ENCODE measurements at regions not wholly inside any gene's neighbourhood (a gene's known extent, or its start where the extent isn't known, plus 50 kb on each side); places are given as distances from the start of the nearest gene placed in this dataset.
"Not testable (repeated sequence)": the region's sequence is repeated elsewhere in the genome, so short reads cannot be mapped to it uniquely, and the experiment has no call there.

DNA sequence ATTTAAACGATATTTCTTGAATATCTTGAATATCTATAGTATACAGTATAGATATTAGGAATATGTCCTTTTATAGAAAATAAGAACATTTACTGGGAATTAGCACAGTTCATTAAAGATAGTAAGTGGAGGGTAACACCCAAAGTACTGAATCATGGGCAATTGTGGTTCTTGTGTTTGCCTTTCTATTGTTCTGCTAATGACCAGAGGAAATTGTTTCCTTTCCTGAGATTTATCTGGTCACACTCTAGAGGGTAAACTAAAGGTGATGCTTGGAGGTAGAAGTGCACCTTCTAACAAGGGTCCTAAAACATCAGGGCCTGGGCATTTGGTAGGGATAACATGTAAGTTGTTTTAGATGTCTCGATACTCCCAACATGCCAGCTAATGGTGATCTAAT is 241.3 kb upstream of the SFRP2 start:
- DNase-seq = no peak

GRCh38 chr4:154029171-154029570 is 240.3 kb upstream of the SFRP2 start:
- no peak for DNase-seq

DNA sequence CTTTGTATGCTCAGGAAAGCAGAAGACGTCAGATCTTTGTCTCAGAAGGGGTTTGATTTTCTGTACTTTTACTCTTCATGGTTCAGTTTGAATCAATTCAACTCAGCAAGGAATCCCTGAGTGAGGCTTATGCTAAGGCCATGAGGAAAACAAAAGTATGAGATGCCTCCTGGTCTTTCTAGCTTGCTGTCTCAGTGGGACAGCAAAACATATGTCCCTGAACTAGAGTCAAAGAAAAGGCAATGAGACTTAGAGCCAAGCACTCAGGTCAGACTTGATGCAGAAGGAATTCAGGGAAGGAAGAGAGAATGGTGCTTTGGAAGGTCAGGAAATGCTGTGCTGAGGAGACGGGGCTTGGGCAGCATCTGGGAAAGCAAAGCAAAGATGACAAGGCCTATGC is 236.2 kb upstream of the SFRP2 start:
- DNase-seq = no peak

DNA sequence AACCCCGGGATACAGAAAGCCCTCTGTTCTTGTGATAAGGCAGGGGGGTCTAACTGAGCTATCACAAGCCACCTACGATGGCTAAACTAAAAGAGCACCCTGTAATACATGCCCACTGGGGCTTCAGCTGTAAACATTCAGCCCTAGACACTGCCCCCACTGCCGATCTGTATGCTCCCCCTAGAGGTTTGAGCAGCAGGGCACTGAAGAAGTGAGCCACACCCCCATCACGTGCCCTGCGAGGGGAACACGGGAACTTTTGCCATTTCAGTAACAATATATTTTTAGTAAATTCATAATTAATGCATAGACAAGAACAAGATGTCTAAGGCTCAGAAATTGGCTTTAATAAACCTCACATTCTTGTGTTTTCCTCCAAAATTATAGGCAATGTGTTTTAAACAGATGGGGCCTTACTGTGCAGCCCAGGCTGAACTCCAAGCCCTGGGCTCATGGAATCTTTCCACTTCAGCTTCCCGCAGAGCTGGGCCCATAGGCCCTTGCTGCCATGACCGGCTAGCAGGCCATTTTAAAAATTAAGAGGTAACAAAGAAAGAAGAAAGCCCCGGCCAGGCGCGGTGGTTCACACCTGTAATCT is 235.3 kb upstream of the SFRP2 start:
- DNase-seq = no peak

- not testable (repeated sequence) for DNase-seq
Measured at GRCh38 chr4:154023671-154024070, 234.8 kb upstream of the SFRP2 start.

DNA sequence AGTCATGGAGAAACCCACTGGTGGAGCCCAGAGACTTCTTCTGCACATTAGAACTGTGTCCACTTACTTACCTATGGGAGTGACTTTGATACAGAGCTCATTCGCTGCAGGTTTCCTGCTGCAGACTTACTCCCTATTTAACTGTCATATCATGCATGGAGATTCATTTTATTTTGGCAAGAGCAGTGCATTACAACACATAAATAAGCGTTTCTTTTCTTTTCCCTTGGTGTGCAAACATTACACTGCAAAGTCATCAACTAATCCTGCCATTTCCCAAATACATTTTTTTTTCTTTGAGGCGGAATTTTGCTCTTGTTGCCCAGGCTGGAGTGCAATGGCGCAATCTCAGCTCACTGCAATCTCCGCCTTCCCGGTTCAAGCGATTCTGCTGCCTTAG is 230.9 kb upstream of the SFRP2 start:
- DNase-seq = no peak

DNA sequence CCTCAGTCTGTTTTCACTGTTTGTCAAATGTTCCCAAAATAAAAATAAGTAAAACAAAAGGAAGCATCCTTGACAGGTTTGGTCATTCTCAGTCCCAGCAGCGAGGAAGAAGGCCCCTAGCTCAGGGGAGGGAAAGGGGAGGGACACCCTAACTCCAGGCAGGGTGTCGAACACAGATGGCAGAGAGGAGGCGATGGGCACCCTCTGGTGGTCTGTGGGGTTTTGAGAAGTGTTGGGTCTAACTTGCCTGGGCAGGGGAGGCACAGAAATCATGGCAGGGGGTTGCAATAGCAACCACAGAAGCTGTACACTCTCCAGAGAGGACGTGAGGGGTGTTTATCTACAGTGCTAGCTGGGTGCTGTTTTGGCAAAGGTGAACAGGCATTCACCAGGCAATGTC is 229.8 kb upstream of the SFRP2 start:
- DNase-seq = no peak

DNA sequence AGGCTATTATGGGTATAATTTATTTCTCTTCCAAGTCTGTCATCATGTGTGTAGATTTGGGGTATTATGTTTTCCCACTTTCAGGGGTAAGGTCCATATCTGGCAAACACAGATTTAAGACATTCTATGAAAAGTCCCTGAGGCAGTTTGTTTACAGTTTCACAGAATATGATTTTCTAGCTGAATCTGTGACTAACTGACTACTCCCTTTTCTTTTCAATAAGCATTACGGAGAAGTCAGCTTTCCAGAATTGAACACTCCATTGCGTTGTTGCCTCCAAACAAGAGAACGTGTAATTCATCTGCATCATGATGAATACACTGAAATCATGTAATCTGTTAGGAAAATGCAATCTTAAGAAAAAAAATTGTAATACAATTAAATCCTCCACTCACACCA is 226.7 kb upstream of the SFRP2 start:
- DNase-seq = no peak

DNA sequence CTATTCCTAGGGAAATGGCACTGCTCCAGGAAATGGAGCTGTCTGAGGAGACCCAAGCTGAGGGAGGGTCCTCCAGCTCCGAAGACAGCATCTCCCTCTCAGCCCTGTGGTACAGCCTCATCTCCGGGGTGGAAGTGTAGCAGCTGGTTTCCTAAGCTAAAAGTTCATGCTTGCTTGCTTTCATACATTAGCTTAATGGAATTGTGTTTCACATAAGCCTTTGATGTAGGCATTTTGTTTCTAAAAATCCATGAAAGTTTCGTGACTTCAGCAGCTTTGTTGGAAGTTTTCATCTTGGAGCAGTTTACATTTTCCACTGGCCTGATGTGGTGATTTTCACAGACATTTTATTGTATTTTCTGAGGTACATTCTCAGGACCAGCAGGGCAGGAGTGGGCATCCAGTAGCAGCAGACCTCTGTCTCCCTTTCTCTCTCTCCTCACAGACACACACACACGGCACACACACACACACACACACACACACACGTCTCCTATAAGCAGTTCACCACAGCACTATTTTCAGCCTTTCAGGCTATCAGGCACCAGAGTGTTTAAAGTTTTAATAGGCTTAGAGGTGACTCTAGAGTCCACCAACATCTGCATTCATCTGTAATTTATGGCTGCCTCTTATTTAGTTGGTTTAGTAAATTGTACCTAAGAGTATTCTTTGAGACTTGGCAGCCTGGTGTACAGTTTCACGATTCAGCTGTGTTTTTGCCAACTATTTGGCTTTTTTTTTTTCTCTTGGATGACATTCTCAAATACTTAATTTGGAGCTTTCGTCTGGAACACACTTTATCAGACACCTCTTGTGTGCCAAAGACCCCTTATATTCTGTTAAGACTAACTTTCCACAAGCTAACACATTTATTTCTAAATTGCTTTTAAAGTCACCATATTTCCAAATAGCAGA is 225.8 kb upstream of the SFRP2 start:
- DNase-seq = no peak

GRCh38 chr4:154013576-154013975 is 224.7 kb upstream of the SFRP2 start:
- no peak for DNase-seq

GRCh38 chr4:154010371-154010770 is 221.5 kb upstream of the SFRP2 start:
- no peak for DNase-seq

DNA sequence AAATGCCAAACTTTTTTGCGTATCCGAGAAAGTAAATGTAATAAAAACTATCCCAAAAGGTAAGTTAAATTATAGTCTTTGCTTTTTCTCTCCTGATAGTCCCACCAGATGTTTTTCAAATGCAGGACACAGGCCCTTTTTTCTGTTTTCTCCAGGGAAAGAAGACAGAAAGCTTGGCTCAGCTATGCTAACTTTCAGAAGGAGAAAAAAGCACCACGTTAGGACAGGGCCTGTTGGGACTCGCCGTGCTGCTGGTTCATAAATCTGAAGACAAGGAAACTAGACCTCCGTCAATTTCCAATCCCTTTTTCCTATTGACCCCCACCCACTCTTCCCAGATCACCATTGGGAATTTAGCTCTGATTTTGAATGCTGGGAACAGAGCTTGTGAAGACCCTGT is 220.9 kb upstream of the SFRP2 start:
- no peak for DNase-seq

DNA sequence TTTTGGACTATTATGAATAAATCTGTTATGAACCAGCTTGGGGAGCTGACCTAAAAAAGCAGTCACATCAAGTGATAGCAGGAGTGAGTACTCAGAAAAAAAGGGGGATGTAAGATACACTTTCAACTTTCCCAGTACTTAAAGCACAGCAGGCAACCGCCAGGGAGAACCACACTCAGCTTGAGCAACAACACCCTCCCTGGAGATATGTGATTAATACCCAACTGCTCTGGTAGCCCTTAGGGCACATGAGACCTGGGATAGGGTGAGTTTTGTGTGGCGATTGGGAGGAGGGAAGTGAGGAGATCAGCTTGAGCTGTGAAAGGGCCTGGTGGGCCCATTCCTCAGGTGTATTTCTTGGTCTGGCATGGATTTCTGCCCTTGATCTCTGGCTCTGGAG is 220.3 kb upstream of the SFRP2 start:
- DNase-seq = no peak

GRCh38 chr4:154005171-154005520 is 216.3 kb upstream of the SFRP2 start:
- DNase-seq = no peak

- no peak for DNase-seq
Measured at GRCh38 chr4:154004507-154005170, 215.8 kb upstream of the SFRP2 start.

DNA sequence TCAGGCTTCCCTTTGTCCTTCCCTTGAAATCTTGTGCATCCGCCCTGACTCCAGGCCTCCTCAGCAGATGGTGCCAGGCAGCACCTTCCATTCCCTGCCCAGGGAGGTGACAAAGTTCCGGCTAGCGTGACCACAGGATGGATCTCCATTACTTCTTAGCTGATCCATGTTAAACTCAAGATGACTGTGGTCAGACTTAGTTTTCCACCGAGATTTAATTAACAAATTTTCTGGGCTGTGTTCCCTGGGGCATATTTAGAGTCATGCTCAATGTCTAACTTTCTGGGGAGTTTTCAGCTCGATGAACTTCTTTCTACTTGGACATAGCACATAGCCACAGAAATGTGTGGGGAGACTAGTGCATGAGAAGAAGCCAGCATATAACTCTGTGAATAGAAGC is 215.1 kb upstream of the SFRP2 start:
- DNase-seq = no peak

- DNase-seq = no peak
Measured at GRCh38 chr4:154003378-154003777, 214.5 kb upstream of the SFRP2 start.

DNA sequence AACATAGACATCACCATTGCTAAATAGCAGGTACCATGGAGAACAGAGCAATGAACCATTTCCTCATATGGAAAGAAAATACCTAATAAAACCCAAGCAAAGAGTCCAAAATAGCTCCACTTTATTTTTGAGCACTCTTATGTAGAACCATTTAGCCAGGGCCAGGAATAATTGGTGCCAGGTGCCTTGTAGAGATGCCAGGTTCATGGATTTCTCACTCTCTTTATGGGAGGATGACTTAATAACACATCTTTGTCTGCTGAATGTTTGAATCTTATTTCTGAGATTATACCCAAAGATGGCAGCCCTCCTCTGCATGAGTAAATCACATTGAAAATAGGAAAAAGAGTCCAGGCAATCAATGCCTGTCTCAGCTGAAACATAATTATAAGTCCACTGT is 212.3 kb upstream of the SFRP2 start:
- no peak for DNase-seq

GRCh38 chr4:153997516-153997915 is 208.6 kb upstream of the SFRP2 start:
- DNase-seq = no peak

DNA sequence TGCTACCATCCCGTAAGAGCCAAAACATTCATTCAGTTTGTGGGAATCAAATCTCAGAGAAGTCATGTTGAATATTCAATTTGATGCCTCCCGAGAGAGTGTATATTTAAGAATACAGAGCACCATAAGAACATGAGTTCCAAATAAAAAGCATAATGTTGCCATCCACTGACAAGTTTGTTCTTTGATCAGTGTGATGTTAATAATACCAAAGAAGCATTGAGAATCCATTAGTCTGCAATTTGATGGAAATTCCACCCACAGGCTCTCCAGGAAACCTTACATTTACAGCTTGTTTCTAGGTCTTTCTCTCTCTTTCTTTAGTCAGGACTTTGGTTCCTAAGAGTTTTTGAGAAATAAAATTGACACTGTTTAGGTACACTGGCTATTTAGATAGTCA is 200.6 kb upstream of the SFRP2 start:
- no peak for DNase-seq

DNA sequence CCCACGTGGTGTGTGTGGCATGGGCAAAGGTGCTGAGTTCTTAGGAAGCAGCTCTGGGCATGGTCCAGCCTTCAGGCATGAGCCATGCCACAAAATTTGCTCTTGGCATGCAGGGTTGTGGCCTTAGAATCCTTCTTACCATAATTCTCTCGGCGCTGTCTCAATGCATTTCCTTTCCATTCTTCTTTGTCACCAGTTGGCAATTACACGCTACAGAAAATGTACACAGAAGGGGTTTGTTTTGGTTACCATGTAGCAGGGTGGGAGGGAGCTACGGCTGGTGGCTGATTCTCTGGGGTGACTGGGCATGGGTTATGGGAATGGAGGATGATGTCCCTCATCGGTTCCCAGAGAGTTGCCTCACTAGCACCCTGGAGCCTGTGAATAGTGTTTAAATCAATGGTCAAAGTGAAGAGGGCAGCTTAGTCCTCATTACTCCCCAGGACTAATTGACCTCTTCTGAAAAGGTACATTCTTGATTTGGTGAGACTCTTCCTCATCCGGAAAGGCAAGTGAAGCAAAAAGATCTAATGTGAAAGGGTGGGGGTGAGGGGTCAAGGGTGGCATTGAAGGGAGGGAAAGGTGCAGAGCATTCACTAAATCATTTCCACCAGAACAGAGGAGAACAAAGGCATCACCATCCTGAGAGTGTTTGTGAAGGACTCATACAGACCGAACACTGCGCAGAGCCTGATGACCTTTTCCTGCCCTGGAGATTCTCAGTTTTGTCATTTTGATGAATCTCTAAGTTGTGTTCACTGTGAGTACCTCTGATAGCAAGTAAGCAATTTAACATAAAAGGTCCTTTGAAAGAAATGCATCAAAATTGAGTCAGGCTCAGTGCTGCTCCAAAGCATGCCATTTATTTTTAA is 199.8 kb upstream of the SFRP2 start:
- no peak for DNase-seq

GRCh38 chr4:153987291-153987690 is 198.4 kb upstream of the SFRP2 start:
- no peak for DNase-seq

- DNase-seq = no peak
Measured at GRCh38 chr4:153976954-153977353, 188.1 kb upstream of the SFRP2 start.
